HG03442 (cell line): ENCODE measurements at regions not wholly inside any gene's neighbourhood (a gene's known extent, or its start where the extent isn't known, plus 50 kb on each side); places are given as distances from the start of the nearest gene placed in this dataset.
"Not testable (repeated sequence)": the region's sequence is repeated elsewhere in the genome, so short reads cannot be mapped to it uniquely, and the experiment has no call there.

Experiments used
- ATAC-seq: cut with Tn5 transposase; IDR thresholded peaks from one replicate; pipeline ENCODE4 v1.9.1; 2021; ENCODE audit warnings: mild to moderate bottlenecking, moderate library complexity; ENCODE audit not compliant: unreplicated experiment

DNA sequence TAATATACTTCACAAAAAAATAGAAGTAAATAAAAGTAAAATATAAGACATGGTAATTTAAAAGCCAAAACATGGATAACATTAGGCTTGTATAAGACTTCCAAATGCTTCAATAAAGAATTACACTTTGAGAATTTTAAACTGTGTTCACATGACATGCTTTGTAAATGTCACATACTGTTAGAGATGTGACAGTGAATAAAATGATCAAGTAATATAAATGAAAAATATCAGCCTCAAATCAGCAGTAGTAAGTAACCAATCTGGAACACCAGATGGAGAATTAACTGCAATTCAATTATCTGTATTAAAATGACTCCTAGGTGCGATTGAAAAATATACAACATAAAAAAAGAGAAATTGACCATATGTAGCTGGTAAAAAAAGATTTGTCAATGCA lies 1260.8 kb downstream of the BRINP3 start:
- no peak for ATAC-seq

DNA sequence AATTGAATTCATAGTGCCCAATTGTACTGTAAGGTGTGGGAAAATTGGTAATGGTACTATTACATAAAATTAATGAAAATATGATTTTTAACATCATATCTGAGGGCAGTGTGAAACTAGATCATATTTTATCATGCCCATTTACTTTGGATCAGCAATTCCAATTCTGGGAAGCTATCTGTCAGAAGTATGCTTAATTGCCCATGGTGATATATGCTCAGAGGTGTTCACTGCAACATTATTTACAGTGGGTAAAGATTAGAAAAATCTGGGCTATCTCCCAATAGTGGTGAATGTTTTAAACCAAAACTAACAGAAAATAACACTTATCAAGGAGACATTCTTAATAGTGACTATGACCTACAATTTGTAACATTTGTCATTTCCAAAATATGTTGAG lies 1260.0 kb downstream of the BRINP3 start:
- ATAC-seq, result no peak

DNA sequence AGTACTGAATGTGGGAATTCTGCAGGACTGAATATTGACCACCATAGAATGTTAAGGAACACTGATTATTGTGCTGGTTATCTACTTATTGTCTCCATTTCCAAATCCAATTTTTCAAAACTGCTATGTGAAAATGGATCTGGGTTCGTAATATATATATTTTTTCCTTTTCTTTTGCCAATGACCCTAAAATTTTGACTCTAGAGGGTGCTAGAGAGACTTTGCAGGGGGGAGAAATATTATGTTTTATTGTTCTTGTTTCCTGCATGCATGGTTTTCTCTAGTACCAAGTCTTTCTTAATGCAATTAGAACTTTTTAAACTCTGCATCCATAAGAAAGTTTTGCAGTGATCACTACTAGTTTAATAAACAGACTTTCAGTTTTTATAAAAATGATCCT lies 1256.9 kb downstream of the BRINP3 start:
- ATAC-seq, result no peak

DNA sequence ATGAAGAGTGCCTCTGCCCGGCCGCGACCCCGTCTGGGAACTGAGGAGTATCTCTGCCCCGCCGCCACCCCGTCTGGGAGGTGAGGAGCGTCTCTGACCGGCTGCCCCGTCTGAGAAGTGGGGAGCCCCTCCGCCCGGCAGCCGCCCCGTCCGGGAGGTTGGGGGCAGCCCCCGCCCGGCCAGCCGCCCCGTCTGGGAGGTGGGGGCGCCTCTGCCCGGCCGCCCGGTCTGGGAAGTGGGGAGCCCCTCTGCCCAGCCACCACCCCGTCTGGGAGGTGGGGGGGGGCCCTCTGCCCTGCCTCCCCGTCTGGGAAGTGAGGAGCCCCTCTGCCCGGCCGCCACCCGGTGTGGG lies 1251.9 kb downstream of the BRINP3 start:
- not testable (repeated sequence) for ATAC-seq

DNA sequence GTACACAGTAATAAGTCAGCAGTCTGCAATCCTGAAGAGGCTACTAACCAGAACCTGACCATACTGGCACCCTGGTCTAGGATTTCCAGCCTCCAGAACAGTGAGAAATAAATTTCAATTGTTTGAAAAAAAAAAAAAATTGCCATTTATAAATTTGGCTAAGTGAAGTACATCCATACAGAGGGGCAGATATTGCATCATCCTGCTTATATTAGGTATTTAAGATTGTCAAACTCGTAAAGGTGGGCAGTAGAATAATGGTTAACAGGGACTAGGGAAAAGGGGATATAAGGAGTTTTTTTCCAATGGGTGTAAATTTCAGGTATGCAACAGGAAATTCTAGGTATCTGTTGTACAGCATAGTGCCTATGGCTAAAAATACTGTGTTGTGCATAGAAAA lies 1250.9 kb downstream of the BRINP3 start:
- no peak for ATAC-seq

DNA sequence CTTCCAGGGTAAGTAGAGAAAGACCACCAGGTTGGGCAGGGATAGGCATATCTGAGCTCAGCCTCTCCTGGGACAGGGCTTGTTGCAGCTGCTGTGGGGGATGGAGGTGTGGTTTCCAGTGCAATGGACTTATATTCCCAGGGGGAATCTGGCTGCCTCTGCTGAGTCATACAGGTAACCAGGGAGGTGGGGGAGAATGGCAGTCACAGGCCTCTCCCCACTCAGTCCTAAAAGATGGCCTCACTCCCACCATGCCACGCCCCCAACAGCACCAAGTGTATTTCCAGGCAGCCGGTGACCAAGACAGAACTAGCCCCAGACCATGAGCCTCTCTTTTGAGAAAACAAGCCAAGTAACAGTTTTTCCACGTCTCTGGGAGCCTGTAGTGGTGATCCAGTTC lies 1240.7 kb downstream of the BRINP3 start:
- ATAC-seq, result no peak

DNA sequence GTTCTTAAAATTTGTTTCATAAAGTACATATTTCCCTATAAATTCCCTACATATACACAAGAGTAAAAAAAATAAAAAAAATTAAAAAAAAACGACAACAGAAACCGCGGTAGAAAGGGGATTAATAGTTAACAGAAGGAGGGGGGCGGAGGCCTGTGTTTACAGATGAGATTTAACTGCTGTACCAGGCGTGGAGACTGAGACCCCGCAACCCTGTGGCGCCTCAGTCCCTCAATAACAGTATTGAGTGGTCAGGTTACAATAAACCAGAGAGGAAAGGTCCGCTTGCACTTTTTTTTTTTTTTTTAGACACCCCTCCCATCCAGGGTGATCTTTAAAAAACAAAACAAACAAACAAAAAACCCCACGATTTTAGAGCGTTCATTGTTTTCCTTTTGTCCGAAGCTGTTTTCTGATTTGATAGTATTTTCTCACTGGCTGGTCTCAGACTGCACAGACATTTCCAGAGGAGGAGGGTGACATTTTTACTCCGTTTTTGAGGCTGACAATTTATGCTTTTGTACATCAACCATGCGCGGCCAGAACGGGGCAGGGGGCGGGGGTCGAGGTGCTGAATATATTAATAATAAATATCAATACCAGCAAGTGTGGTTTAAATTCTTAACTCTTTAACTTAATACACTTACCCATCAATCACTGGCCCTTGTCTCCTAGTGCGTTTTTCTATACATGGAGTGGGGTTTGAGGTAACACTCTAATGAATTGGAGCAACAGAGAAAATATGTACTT lies 1223.9 kb downstream of the BRINP3 start:
- ATAC-seq, result no peak

DNA sequence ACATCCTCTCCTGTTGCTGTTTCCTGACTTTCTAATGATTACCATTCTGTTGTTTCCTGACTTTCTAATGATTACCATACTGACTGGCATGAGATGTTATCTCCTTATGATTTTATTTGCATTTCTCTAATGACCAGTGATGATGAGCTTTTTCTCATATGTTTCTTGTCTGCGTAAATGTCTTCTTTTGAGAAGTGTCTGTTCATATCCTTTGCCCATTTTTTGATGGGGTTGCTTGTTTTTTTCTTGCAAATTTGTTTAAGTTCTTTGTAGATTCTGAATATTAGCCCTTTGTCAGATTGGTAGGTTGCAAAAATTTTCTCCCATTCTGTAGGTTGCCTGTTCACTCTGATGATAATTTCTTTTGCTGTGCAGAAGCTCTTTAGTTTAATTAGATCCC lies 1216.5 kb downstream of the BRINP3 start:
- not testable (repeated sequence) for ATAC-seq

DNA sequence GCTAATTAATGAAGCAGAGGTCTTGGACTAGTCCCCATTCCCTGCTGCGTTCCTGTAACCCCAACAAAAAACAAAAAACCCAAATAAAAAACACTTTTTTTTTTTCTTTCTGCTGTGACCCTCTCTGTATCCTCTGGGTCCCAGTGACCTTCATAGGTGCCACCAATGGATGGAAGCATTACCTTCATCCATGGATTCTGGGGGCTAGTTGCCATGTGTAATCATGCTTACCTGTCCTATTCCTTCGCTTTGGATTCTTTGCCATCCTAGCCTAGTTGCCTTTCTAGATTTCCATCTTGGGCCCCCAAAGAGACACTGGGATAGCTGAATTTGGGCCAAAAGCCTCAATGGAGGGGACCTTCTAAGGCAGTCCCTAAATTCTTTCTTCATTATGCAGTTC lies 1208.7 kb downstream of the BRINP3 start:
- ATAC-seq, result no peak

DNA sequence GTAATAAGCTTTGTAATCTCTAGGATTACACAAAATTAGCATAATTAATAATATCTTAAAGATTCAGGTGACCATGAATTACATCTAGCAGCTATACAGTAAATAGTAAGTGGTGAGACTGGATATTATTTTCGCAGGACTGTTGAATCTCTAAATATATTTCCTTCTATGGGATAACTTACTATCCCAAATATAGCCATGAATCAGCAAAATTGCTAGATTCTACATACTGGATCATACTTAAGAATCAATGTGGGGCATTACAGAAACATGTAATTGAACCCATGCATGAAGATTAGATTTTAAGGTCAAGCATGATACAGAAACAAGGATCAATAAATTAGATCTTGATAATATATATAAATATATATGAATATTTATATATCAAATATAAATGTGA lies 1203.4 kb downstream of the BRINP3 start:
- ATAC-seq, result no peak

DNA sequence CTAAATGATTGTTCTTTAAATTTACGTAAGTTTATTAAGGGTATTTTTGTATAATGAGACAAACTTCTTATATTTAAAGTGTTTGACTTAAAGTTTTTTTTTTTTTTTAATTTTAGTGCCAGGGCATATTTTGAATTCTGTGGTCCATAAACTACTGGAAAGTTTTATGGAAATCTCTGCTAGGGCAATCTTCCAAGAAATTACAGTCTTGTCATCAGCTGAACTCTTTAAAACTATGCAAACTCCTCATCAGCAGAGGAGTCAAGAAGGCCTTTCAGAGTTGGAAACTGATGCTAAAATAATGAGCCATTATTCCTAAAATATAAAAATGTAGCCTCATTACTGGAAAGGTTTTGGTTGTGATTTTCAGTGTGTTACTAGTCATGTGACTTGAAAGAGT lies 1201.9 kb downstream of the BRINP3 start:
- no peak for ATAC-seq

DNA sequence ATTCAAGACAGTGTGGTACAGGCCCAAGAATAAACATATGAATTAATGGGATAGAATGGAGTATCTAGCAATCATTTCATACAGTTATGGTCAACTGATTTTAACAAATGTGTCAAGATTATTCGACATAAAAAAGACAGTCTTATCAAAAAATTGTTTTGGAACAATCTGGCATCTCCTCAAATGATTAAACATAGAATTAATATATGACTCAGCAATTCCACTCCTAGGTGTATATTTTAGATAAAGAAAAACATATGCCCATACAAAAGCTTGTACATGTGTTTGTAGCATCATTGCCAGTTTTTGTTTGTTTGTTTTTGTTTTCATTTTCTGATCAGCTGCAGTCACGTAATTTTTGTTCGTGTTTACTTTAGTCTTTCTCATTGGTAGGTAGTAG lies 1188.3 kb downstream of the BRINP3 start:
- no peak for ATAC-seq

DNA sequence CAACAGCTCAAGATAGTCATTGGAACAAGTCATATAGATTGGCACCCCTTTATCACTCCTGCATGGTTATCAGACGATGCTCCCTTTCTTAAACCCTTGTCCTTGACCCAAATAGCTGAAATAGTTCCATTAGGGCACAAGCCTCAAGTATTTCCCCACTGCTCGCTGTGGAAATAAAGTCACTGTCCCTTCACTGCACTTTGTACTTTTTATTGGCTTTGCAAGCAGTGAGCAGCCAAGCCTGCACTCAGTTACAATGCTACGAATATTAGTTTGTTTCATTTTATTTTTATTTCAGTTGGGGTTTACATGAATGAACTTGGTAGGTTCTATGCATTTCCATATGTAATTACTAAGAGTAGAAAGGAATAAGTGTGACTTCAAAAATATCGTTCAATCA lies 1176.4 kb downstream of the BRINP3 start:
- no peak for ATAC-seq

DNA sequence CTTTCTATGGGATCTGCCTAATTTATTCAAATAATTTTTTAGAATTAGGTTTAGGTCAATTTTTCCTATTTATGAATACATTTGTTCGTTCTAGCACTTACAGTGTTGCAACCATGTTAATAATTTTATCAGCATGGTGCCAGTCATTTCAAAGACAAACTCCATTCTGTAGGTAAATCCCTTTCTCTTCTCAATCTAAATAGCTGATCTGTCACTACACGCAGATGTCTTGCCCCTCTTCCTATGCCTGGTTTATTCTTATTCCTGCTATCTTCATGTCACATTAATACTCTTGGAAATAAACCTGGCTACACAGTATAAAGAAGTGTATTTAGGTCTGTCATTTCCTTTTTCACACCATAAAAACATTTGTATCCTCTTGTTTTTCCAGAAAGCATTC lies 1172.4 kb downstream of the BRINP3 start:
- no peak for ATAC-seq

DNA sequence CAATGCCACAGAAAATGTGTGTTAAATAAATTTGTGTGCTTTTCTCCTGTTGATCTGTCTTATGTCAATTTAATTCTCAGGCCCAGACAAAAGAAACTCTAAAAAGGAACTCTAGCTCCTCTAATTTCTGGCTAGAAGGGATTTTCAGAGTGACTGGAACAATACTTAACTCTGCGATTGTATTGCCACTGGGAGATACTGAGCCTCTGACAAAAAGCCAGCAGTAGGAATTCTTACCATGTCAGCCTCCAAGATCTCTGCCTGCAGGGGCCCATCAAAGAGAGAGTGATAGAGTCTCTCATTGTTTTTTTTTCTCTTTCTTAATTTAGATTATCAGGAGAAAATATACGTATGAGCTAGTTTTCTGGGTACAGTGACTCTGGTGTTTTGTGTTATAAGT lies 1165.7 kb downstream of the BRINP3 start:
- ATAC-seq, result no peak

DNA sequence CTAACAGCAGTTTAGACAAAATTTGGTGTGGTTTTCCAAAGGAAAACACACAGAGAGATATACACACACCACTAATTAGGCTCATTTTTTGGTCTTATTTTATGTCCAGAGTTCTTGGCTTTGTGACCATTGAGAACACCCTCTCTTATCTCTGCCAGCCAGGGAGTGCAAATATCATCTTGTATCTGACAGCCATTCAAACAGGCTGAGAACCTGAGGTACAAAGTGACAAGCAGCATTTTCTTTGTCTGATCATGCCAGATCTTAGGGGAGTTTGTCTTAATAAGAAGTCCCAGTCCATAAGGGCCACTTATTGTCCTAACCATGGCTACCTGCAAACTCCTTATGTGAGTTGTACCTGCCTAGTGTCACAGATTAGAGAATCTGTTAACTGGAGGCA lies 1165.2 kb downstream of the BRINP3 start:
- ATAC-seq, result no peak

DNA sequence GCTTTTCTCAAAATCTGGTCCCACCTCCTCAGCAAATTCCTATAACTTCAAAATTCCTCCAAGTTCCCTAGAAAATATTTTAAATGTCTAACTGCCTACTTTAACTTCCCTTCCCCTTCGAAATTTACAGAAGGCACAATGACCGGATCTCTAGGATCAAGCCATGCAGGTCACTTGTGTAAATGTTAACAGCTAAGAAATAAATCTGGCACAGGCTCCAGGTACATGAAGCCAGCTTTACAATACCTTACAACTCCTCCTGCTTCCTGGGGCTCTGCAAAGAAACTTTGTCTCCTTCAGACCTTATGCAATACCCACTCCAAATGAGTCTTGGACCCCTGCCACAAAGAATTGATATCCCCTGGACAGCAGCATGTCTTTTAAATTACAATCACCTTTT lies 1164.2 kb downstream of the BRINP3 start:
- ATAC-seq, result no peak

DNA sequence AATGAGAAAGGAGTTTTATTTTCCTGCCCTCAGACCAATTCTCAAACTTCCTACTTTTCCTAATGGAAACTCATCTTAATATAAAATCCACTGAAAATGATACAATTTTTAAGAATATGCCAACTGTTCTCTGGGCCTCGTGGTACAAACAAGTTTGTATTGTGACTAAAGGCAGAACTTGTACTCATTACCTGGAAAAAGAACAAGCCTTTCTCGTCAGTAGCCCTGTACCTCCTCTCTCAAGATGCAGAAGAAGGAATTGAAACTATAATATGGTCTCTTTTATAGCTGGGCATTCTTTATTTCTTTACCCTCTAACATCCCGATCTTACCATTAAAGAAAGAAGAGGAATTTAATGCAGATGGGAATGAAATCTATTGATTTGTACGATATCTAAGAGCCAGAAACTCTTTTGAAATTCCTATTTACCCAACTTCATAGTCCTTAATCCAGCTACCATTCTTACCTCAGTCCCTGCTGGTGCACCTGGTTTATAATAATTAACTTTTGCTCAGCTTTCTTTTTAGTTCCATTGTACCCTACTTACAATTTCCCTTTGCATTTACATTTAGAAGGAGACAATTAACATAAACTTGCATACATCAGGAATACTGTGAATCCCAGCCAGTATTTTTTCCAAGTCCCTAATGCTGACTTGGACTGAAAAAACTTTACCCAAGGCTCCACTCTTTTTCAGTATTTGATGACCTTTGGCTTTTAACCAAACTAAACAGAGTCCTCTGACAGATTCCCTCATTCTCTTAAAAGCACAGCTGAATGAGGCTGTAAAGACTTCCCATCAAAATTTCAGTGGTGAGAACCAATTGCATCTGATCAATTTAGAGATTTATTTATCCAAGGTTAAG lies 1162.4 kb downstream of the BRINP3 start:
- no peak for ATAC-seq

DNA sequence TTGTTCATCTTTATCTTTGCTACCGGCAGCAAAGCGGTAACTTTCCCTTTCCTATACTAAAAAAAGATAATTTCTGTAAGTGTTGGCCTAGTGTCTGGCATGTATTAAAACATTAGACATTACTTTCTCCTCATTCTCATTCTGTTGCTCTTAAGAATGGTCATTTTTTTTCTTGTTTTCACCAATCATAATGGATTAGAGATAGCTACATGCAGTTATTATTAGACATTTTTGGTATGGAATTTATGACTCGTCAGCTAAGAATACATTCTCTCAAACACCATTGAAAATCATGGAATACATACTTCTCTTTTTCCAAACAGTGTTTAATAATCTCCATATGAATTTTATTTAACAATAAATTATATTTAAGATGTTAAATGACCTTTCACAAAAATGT lies 1154.6 kb downstream of the BRINP3 start:
- no peak for ATAC-seq

DNA sequence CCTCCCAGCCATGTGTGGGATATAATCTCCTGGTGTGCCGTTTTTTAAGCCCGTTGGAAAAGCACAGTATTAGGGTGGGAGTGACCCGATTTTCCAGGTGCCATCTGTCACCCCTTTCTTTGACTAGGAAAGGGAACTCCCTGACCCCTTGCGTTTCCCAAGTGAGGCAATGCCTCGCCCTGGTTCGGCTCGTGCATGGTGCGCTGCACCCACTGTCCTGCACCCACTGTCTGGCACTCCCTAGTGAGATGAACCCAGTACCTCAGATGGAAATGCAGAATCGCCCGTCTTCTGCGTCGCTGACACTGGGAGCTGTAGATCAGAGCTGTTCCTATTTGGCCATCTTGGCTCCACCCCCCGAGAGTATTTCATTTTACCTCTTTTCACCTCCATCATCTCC lies 1146.6 kb downstream of the BRINP3 start:
- ATAC-seq, result not testable (repeated sequence)

DNA sequence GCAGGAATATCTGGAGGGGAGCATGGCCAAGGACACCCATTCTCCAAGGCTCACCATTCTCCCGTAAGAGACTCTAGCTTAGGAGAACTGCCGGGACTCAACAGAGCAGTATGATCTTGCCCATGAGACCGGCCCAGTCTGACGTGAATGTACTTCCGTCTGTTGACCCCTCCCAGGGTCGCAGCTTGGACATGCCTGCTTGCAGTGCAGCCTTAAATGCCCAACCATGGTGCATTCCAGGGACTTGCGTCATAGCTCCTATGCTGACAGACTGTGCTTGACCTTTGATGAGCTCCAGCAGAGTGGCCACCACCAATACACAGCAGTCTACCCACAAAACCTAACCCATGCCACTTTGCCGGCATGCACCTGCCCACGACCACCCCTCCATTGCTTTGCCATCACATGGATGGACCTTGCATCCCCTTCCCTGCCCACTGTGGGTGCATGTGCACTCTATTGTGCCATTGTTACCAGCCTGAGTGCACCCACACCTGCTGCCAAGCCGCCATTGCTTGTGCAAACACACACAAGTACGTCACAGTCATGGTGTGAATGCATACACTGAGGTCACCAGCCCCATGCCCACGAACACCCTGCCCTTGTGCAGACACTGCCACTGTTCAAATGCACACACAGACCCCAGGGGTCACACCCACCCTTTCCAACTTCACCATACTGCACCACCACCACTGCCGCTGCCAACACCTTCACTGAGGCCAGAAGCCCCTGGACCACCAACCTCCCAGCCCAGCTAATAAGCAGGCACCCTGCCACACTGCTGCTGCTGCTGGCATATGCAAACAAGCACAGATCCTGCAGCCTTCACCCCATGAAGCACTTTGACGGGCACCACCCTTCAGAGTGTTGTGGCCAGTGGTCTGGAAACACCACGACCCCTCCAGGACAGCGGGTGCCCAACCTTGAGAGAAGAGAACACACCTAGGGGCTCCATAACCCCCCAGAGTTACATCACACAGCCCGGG lies 1141.3 kb downstream of the BRINP3 start:
- no peak for ATAC-seq
